GM21423 (cell line): ENCODE measurements at regions not wholly inside any gene's neighbourhood (a gene's known extent, or its start where the extent isn't known, plus 50 kb on each side); places are given as distances from the start of the nearest gene placed in this dataset.

Source experiments
- ATAC-seq: cut with Tn5 transposase; IDR thresholded peaks from one replicate; pipeline ENCODE4 v1.9.1; 2021; ENCODE audit warnings: mild to moderate bottlenecking, moderate library complexity; ENCODE audit not compliant: unreplicated experiment

DNA sequence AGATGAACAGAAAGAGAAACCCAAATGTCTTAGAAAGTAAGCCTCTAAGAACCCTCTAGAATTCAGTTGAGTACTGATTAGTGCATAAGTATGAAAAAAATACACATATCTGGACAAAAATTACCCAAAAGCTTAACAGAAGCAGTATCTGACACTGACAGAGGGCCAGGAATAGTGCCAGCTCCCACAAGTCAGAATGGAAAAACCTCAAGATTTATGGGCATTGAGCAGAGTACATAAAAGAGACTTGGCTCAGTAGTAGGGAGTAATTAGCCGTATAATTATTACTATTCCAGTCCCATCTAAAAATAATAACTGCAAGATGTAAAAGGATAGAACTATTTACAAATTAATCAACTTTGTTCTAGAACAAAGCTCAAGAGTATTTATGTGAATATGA is 834.5 kb downstream of the FAM181B start:
- ATAC-seq: no peak

DNA sequence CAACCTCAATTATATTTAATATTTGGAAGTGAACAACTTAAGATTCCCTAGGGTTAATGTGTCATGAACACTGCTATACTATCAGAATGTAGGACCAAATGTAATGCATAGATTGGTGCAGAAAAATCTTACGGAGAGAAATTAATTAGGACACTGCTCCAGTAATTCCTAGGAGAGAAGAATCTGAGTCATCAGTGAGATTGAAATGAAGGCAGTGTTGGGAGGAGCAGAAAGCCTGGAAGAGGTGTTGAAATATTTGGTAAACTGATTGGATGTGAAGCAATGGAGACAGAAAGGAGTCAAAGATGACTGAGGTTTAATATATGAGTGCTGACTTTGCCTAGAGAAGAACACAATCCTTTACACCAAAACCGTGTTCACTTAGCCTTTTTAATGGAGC is 836.0 kb downstream of the FAM181B start:
- ATAC-seq: no peak

DNA sequence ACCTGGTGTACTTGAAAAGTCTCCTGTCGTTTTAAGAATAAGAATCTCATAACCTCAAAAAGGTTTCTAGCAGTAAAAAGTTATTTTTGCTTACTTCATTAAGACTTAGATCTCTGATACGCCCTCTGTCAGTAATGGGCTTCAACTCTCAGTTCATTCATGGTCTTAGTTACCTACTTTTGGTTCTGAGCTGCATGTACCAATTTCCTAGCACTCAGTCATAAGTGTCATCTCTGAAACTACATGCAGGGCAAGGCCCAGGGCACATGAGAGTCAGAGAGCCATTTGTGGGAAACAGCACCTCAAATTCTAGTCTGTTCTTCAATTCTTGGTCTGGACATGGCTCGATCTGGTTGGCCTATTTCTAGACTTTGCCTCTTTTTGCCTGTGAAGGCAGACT is 838.4 kb downstream of the FAM181B start:
- ATAC-seq: no peak

DNA sequence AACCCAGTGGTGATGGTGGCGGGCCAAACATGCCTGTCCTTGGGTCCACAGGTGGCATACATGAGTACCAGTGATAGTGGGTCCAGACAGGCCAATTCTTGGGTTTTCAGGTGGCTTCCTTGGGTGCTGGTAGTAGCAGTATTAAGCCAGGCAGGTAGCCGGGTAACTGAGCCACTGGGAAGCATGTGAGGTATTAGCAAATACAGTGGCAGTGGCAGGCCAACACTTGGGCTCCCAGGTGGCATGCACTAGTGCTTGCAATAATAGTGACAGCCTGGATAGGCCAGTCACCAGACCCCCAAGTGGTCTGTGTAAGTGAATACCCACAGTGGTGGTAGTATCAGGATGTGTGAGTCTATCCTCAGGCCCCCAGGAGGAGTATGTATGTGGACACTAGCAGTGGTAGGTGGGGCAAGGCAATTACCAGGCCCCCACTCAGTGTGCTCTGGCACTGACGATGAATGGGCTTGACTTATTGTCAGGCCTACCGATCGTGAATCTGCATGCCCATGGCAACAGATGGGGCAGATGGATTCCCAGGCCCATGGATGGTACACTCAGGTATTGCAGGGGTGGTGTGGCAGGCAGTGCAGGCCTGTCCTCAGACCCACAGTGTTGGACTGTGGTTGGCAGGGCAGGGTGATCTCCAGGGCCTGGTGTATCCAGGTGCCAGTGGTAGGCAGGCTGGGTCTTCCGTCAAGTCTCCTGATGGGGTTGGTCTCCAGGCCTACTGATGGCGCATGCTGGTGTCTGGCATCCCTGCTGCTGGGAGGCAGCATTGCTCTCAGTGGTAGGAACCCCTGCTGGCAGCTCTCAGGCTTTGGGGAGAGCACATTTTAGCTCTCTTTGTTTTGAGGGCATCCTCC is 840.7 kb downstream of the FAM181B start:
- no peak for ATAC-seq

DNA sequence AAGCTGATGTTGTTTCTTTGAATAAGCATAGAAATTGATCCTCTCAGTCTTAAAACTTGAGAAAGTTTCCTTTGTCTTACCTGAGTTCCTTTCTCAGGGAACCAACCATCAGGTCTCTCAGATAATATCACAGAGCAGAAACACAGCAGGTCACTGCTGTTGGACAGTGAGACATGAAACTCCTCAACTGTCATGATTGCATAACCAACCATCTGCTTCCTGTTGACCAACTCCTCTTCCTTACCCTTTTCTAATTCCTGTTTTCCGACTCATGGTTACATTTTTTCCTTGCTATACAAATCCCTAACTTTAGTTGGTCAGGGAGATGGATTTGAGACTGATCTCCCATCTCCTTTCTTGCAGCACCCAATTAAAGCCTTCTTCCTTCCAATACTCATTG is 845.3 kb downstream of the FAM181B start:
- no peak for ATAC-seq

DNA sequence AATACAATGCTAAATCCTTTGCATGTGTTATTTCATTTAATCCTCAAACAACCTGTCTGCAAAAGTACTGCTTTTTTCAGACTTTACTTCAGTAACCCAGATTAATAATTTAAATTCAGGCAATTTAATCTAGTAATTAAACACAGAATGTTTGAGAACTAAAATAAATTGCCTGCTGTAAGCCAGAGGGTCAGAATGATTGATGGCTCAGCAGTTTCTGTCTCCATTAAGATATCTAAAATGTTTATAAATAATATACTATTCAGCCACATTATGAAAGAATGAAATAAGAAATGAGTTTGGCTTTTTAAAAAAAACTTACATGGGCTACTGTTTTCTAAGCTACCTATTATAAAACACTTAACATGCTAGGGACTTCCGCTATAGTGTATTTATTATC is 846.0 kb downstream of the FAM181B start:
- no peak for ATAC-seq

DNA sequence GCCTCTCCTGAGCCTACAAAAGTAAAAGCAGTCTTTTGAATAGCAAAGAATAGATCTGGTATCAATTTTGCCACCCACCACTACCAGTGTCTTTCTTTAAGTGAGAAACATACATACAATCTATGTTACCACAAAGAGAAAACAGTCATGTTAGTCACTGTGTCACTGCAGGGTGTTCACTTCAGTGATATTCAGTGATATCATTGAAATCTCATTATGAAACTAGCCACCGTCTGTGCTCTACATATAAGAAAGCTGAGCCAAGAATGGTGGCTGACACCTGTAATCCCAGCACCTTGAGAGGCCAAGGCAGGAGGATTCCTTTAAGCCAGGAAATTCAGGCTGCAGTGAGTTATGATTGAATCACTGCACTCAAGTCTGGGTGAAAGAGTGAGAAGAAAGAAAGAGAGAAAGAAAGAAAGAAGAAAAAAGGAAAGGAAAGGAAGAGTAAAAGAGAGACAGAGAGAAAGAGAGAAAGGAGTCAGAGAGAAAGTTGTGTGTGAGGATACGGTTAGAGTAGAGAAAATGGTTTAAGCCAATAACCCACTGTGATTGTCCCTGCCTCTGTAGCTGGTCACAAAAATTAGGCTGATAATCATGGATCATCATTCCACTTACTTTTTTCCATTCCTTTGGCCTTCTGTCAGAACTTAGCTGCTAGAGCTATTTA is 847.1 kb downstream of the FAM181B start:
- no peak for ATAC-seq

DNA sequence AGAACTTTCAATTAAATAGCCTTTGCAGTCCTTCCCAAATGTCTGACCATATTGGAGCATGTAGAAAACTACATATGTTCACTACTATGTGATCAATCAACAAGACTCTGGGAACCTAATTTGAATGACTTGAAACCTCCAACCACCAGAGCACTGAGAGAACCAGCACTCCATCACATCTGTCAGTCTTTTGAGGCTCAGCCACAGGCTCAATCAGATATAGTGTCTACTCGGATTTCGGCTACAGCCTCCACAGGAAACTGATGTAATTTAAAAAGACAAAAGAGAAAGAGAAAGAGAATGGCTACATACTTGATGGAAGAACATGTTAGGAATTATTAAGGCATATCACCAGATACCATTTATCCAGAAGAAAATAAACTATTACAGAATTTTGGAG is 859.0 kb downstream of the FAM181B start:
- ATAC-seq: peak; percentile 31

DNA sequence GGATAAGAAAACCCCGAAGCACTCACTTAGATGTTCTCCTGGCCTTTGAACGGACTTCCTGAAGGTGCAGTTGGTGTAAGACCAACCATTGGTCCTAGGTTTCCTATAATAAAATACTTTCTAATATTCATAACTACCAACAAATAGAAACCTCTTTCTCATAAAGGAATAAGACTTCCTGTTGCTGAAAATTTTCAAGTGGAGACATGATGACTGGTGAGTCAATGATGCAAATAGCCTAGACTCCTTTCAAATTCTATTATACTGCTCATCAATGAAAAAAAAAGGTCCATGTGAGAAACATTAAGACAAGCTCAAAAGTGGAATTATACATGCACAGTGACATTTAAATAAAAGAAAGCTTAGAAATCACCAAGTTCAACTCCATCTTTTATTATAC is 862.8 kb downstream of the FAM181B start:
- ATAC-seq: no peak

DNA sequence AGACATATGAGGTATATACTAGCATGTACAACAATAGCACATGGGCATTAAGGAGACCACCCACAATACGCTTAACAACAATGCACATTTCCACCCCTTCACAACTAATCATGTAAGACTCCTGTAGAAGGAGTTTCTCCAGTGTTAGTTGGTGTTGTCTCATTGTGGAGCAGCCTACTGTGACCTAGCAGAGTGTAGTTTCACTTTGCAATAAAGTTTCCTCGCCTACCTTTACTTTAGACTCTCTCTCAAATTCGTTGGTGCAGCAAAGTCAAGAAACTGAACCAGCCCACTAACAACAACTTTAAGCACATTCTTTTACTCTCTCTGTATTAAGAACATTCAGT is 863.6 kb downstream of the FAM181B start:
- ATAC-seq: peak; percentile 53

DNA sequence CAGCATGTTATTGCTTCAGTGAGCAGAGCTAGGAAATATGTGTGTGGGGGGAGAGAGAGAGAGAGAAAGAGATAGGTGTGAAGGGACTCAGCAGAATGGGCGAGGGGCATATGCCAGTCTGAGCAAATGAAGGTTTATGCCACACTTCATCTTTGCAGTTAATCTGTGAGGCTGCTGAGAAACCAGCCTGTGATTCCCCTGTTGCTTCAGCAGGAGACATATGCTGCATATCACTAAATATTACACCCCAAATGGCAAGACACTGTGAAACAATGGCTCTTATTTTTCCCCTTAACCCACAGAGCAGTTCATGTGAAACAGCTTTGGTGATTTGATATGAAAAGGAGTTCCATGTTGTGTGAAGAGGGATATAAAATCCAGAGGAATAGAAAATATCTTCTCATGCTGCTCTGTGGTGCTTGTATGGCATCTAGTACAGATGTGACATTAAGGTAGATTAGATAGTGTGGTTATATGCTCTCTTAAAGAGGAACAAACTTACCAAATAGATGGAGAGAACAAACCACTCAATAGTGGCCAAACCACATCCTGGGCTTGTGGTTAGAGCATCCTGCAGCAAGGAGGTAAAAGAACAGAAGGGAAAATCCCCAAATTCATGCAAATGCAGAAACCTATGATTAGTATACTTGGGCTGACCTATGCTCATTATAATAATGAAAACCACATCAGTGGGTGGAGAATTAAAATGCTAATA is 864.2 kb downstream of the FAM181B start:
- peak; percentile 92 for ATAC-seq

DNA sequence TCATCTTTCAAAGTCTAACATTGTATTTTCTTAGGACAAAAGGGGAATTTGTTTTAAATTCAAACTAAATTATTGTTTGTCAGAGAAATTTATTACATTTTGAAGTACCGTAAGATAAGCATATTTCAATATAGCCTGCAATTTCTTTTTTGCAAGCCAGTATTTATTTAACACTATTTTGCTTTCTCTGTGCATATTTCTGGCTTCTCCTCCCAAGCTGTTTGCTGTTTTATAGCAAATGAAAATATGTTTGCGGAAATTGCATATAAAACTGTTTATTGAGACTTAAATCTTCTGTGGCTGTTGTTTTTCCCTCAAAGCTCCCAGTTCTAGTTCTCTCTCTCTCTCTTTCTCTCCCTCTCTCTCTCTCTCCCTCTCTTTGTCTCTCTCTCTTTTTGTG is 866.8 kb downstream of the FAM181B start:
- no peak for ATAC-seq

DNA sequence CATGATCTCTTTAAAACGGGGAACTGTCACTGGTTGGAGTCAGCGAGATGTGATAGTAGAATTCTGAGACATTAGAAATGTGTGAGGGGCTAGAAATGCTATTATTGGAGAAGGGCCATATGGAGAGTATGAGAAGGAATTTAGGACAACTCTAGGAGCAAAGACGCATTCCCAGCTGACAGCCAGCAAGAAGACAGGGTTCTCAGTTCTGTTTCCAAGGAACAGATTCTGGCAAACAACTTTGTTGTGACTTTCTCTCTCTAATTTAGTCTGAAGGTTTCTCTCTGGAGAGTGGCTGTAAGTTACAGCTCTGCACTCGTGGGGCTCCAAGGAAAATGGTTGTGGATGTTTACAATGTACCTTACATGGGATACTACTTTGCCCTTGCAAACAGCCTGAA is 876.3 kb downstream of the FAM181B start:
- no peak for ATAC-seq

DNA sequence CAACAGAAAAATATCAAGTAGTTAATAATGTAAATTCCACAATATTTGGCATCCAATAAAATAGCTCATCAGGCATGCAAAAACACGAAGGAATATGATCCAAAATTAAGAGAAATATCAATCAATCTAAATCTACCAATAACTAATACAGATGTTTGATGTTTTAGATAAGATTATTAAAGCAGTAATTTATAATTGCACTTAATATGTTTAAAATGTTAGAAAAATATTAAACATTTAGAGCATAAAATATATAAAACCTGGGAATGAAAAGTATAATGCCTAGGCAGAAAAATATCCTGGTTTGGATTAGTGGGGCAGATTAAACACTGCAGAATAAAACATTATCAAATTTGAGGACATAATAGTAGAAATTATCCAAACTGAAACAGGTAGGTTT is 879.9 kb downstream of the FAM181B start:
- no peak for ATAC-seq

DNA sequence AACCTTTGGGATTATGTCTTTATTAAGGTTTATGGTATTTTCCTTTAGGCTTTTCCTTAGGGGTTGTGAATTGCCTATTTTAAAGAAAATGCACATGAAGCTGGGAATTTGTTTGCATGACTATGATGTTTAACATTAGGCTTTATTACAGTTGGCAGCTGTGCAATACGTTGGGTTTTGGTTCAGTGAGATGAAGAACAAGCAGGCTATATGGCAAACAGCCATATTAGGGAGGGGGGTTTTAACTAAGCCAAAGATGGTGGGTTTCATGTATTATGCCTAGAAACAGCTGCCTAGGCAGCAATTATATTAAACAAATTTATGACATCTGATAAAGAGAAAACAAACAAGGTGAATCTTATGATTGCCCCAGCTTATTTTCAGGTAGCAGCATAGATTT is 880.8 kb downstream of the FAM181B start:
- ATAC-seq: no peak

DNA sequence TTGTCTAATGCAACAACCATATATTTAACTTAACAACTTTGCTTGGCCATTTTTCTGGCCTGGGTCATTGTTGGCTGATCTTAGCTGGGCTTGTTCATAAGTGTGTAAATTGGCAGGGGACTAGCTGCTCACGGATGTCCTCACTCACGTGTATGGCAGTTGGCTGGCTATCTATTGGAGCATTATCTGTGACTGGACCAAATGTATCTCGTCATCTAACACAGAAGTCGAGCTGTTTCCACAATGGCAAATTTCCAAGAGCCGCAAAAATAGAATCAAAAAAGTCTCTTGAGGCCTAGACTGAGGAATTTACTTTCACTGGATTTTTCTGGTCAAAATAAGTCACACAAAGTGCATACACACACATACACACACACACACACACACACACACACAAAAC is 893.3 kb downstream of the FAM181B start:
- ATAC-seq: no peak

DNA sequence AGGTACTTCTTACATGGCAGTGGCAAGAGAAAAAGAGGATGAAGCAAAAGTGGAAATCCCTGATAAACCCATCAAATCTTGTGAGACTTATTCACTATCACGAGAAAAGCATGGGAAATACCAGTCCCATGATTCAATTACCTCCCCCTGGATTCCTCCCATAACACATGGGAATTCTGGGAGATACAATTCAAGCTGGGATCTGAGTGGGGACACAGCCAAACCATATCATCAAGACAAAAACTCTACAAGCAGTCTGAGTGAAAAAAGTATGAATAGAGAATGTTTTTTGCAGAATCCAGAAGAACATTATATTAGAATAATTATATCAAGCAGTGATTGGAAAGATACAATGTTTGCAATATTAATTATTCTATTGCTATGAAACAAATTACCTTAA is 893.7 kb downstream of the FAM181B start:
- no peak for ATAC-seq

DNA sequence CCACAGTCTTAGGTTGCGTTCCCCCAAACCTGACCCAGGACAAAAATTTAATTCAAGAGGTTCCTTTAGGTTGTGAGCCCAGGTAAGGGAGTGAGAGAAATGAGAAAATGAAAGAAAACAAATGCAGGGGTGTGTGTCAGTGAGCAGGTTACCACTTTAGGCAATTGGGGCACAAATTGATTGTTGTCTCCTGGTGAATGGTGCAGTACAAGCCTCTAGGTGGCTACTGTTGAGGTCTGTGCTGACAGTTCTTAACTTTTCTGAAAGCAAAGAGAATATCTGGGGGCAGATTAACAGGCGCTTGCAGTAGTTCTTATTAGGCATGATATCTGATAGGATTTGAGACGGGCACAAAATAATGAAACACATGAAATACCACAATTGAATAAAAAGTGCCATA is 894.6 kb downstream of the FAM181B start:
- no peak for ATAC-seq

DNA sequence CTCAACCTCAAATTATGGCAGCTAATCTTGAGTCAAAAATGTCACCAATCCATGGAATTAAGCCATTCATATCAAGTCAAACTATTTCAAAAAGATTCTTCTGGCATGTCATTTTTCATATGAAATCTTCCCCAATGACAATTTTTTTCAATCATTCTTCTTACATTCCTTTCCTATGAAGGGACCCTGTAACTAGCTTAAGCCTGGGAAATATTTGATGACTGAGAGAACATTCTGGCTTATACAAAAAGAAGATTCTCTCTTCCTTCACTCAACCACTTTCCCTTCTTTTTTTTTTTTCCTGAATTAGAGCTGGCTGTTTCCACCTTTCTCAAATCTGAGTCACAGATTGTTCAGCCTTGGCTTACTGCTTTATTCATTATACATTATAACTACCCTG is 903.7 kb downstream of the FAM181B start:
- no peak for ATAC-seq

DNA sequence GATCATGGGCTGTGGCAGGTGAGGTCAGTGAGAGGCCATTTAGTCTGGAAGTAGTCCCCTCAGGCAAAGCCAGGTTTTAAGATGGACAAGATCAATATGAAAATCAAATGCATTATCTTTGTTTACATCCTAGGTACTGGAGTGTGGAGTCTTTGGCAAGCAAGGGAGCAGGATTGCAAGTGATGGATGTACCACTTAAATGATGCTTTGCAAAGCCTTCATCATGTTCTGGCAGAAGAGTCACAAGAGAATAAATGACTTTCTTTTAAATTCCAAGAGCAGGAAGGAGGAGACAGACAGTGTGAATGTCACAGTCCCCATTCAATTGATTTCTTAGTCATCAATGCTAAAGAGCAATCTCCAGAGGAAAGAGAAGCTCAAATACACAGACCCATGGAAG is 908.3 kb downstream of the FAM181B start:
- ATAC-seq: no peak

DNA sequence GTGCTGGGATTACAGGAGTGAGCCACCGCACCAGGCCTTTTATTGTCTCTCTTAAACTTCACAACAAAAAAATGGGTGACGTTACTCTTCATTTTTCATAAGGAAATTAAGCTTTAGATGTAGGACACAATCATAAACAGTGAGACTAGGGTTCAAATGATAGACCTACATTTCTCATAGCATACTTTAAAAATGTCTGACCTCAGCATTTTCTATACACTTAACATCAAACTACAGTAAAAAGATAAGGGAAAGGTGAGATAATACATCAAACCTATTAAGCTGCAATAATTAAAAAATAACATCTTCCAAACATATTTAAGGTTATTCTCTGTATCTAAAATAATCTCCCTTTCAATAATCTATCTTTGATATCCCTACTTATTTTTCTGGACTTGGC is 914.2 kb downstream of the FAM181B start:
- no peak for ATAC-seq

DNA sequence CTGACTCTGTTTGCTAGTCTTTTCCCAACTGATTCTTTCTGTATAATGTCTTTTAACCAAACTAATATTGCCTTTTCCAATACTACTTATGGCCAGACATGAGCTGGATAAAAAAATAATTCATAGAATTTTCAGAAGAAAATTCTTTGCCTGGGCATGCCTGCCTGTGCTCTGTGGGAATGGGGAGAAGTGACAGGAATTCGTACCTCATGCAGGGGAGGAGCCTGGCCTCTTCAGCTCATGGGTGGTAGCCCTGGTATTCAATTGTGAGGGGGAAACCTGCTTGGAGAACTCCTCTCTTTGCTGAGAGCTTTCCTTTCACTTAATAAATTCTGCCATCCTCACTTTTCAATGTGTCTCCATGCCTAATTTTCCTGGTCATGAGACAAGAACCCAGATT is 928.8 kb downstream of the FAM181B start:
- no peak for ATAC-seq
